H1 (cell line): ENCODE measurements at regions not wholly inside any gene's neighbourhood (a gene's known extent, or its start where the extent isn't known, plus 50 kb on each side); places are given as distances from the start of the nearest gene placed in this dataset.

Experiments
- CTCF ChIA-PET: fragments of 300-600 bp; sonication (Branson Sonifier 250); formaldehyde crosslinking; loops from one replicate; lab custom pipeline; 2021; ENCODE audit not compliant: partially characterized antibody; lab: Charles Lee
- POLR2A ChIA-PET: fragments of 300-600 bp; sonication (Branson Sonifier 250); formaldehyde crosslinking; loops from one replicate; lab custom pipeline; 2021; ENCODE audit warnings: inconsistent platforms; ENCODE audit not compliant: partially characterized antibody; lab: Charles Lee
- DNase-seq, 2 experiments: peaks; one replicate each; pipeline versions ENCODE4 v3.0.0 to v3.0.0-alpha.2; 2010 to 2022; ENCODE audit warnings: low spot score in 2 of 2, low read depth in 1 of 2, mixed read lengths in 1 of 2
- FAIRE-seq: peaks from 2 replicates; lab custom pipeline; 2011; peaks lifted over from hg19 to GRCh38; lab: Jason Lieb, UNC
- H2AFZ ChIP-seq: 2 replicates; pipeline ENCODE4 v1.8.1; 2012; ENCODE audit warnings: low read length, inconsistent platforms
- H2AK5ac ChIP-seq: 2 replicates; pipeline ENCODE4 v1.6.1; 2013; ENCODE audit warnings: low read depth, low read length
- H2BK120ac ChIP-seq: replicated peaks from 2 replicates; pipeline ENCODE3; 2013; ENCODE audit warnings: low read depth, low read length, inconsistent platforms
- H2BK12ac ChIP-seq: 2 replicates; pipeline ENCODE4 v1.6.1; 2013; ENCODE audit warnings: low read depth, low read length
- H2BK15ac ChIP-seq: 2 replicates; pipeline ENCODE4 v1.6.1; 2013; ENCODE audit warnings: low read length
- H2BK20ac ChIP-seq: 2 replicates; pipeline ENCODE4 v1.6.1; 2013; ENCODE audit warnings: low read length
- H2BK5ac ChIP-seq: 2 replicates; pipeline ENCODE4 v1.6.1; 2013; ENCODE audit warnings: low read depth, low read length
- H3K14ac ChIP-seq: 2 replicates; pipeline ENCODE4 v1.6.1; 2013; ENCODE audit warnings: inconsistent platforms; ENCODE audit not compliant: insufficient read length
- H3K18ac ChIP-seq: 2 replicates; pipeline ENCODE4 v1.6.1; 2013; ENCODE audit warnings: low read length; ENCODE audit errors: extremely low read depth
- H3K23ac ChIP-seq: 2 replicates; pipeline ENCODE4 v1.6.1; 2013; ENCODE audit warnings: inconsistent platforms; ENCODE audit not compliant: insufficient read length
- H3K23me2 ChIP-seq: 2 replicates; pipeline ENCODE4 v1.6.1; 2013; ENCODE audit warnings: low read depth, low read length
- H3K27ac ChIP-seq: 2 replicates; pipeline ENCODE4 v1.6.1; 2011; ENCODE audit warnings: low read depth, low read length, inconsistent platforms
- H3K27me3 ChIP-seq, 4 experiments: replicated peaks in 1 of 4; 1 replicate in 1 of 4; 2 replicates in 3 of 4; pipeline versions ENCODE4 v1.6.1 to v1.8.1; 2011 to 2013; ENCODE audit warnings: low read length in 3 of 4, mild to moderate bottlenecking in 3 of 4, inconsistent platforms in 2 of 4, mixed read lengths in 2 of 4, moderate library complexity in 1 of 4; ENCODE audit not compliant: control insufficient read depth in 3 of 4, insufficient read depth in 3 of 4; ENCODE audit errors: extremely low read depth in 1 of 4
- H3K36me3 ChIP-seq, 4 experiments: 2 replicates each; pipeline versions ENCODE4 v1.6.1 to v1.8.1; 2011 to 2013; ENCODE audit warnings: mild to moderate bottlenecking in 4 of 4, low read length in 3 of 4, moderate library complexity in 2 of 4, control low read depth in 1 of 4, inconsistent platforms in 1 of 4; ENCODE audit not compliant: insufficient read depth in 4 of 4, control insufficient read depth in 2 of 4
- H3K4ac ChIP-seq: replicated peaks from 2 replicates; pipeline ENCODE3; 2013; ENCODE audit warnings: low read length, low read depth, mixed read lengths, inconsistent platforms; ENCODE audit not compliant: insufficient read length
- H3K4me1 ChIP-seq, 4 experiments: replicated peaks in 1 of 4; 1 replicate in 1 of 4; 2 replicates in 3 of 4; pipeline versions ENCODE4 v1.6.1 to v1.8.1; 2011 to 2013; ENCODE audit warnings: low read length in 3 of 4, inconsistent platforms in 2 of 4, mixed read lengths in 1 of 4; ENCODE audit not compliant: insufficient read depth in 4 of 4, control insufficient read depth in 3 of 4
- H3K4me2 ChIP-seq, 2 experiments: 2 replicates each; pipeline versions ENCODE4 v1.6.1 to v1.8.1; 2011 to 2013; ENCODE audit warnings: low read depth in 2 of 2, low read length in 2 of 2, control low read depth in 1 of 2, inconsistent platforms in 1 of 2, mild to moderate bottlenecking in 1 of 2; ENCODE audit not compliant: insufficient read depth in 1 of 2
- H3K4me3 ChIP-seq, 4 experiments: fragments of 200-600, 300-600 bp in 1 of 4; sonication (generic), shearing (Covaris generic), sonication (Bioruptor Twin) in 1 of 4; 2 replicates each; pipeline versions ENCODE4 v1.5.1 to v1.8.1; 2011 to 2016; ENCODE audit warnings: low read length in 4 of 4, low read depth in 3 of 4, control low read depth in 2 of 4, inconsistent platforms in 2 of 4, mild to moderate bottlenecking in 2 of 4, mixed read lengths in 1 of 4, moderate library complexity in 1 of 4; ENCODE audit not compliant: insufficient read depth in 2 of 4; ENCODE audit errors: extremely low read depth in 1 of 4
- H3K56ac ChIP-seq: replicated peaks from 2 replicates; pipeline ENCODE3; 2013; ENCODE audit warnings: low read depth, mild to moderate bottlenecking, mixed read lengths, low read length, inconsistent platforms; ENCODE audit not compliant: insufficient read length
- H3K79me1 ChIP-seq: 2 replicates; pipeline ENCODE4 v1.6.1; 2013; ENCODE audit warnings: low read depth, low read length, control low read depth
- H3K79me2 ChIP-seq, 2 experiments: 2 replicates each; pipeline versions ENCODE4 v1.6.1 to v1.8.1; 2012 to 2013; ENCODE audit warnings: low read length in 2 of 2, mild to moderate bottlenecking in 2 of 2, inconsistent platforms in 1 of 2; ENCODE audit not compliant: insufficient read depth in 2 of 2, control insufficient read depth in 1 of 2
- H3K9ac ChIP-seq, 4 experiments: replicated peaks in 1 of 4; 1 replicate in 1 of 4; 2 replicates in 3 of 4; pipeline versions ENCODE4 v1.6.1 to v1.8.1; 2011 to 2013; ENCODE audit warnings: low read depth in 3 of 4, low read length in 3 of 4, control low read depth in 2 of 4, mild to moderate bottlenecking in 2 of 4, moderate library complexity in 2 of 4, inconsistent platforms in 1 of 4; ENCODE audit errors: extremely low read depth in 1 of 4
- H3K9me3 ChIP-seq, 2 experiments: 2 replicates each; pipeline versions ENCODE4 v1.6.1 to v1.8.1; 2012 to 2013; ENCODE audit warnings: mild to moderate bottlenecking in 2 of 2, moderate library complexity in 2 of 2, control low read depth in 1 of 2, inconsistent platforms in 1 of 2, low read depth in 1 of 2, low read length in 1 of 2, mixed read lengths in 1 of 2; ENCODE audit not compliant: insufficient read depth in 2 of 2
- H4K20me1 ChIP-seq, 2 experiments: replicated peaks in 1 of 2; 2 replicates each; pipeline versions ENCODE3 to v1.8.1; 2011 to 2013; ENCODE audit warnings: inconsistent platforms in 2 of 2, low read length in 2 of 2, mild to moderate bottlenecking in 1 of 2; ENCODE audit not compliant: insufficient read depth in 2 of 2, control insufficient read depth in 1 of 2
- H4K5ac ChIP-seq: 2 replicates; pipeline ENCODE4 v1.6.1; 2013; ENCODE audit warnings: low read length, low read depth, mixed read lengths, inconsistent platforms; ENCODE audit not compliant: insufficient read length
- H4K8ac ChIP-seq: 2 replicates; pipeline ENCODE4 v1.8.0; 2013; ENCODE audit warnings: mild to moderate bottlenecking, moderate library complexity, low read length, inconsistent platforms; ENCODE audit not compliant: insufficient read depth; ENCODE audit errors: extremely low read depth
- H4K91ac ChIP-seq: replicated peaks from 2 replicates; pipeline ENCODE3; 2013; ENCODE audit warnings: low read length, mixed read lengths, inconsistent platforms; ENCODE audit not compliant: insufficient read length
- CBX8 ChIP-seq: fragments of 300-800, 300-1000 bp; sonication (generic); IDR thresholded peaks from 2 replicates; pipeline ENCODE4 v1.7.1; 2016; ENCODE audit warnings: low read depth, low read length, borderline replicate concordance
- HDAC2 ChIP-seq, 2 experiments: fragments of 300-600 bp in 1 of 2; sonication (generic) in 1 of 2; IDR thresholded peaks; 2 replicates each; pipeline ENCODE4 v1.6.1; 2011 to 2012; ENCODE audit warnings: low read depth in 2 of 2, low read length in 2 of 2, mild to moderate bottlenecking in 2 of 2, moderate library complexity in 2 of 2, borderline replicate concordance in 1 of 2, inconsistent platforms in 1 of 2
- KDM1A ChIP-seq: fragments of 200-600, 300-600 bp; sonication (generic); IDR thresholded peaks from 2 replicates; pipeline ENCODE4 v1.7.1; 2016; ENCODE audit warnings: mild to moderate bottlenecking, low read length, borderline replicate concordance
- KDM5A ChIP-seq: fragments of 200-600 bp; IDR thresholded peaks from 2 replicates; pipeline ENCODE4 v1.7.1; 2012; ENCODE audit warnings: mild to moderate bottlenecking, low read length, inconsistent platforms, mixed read lengths
- POLR2AphosphoS5 ChIP-seq: IDR thresholded peaks from 2 replicates; pipeline ENCODE4 v1.6.1; 2011; ENCODE audit warnings: low read depth, low read length
- RXRA ChIP-seq: IDR thresholded peaks from 2 replicates; pipeline ENCODE4 v1.6.1; 2011; ENCODE audit warnings: low read depth, mild to moderate bottlenecking, low read length, moderate library complexity; ENCODE audit not compliant: insufficient read depth
- SP4 ChIP-seq: IDR thresholded peaks from 2 replicates; pipeline ENCODE4 v1.6.1; 2012; ENCODE audit warnings: low read length, inconsistent platforms
- SUZ12 ChIP-seq: fragments of 200-600 bp; sonication (generic); IDR thresholded peaks from 2 replicates; pipeline ENCODE4 v1.6.1; 2012; ENCODE audit warnings: mild to moderate bottlenecking, inconsistent platforms, low read length, moderate library complexity, mixed read lengths
- WGBS, 2 experiments: shearing (Covaris generic) in 1 of 2; methylation state at CpG; one replicate each; pipeline versions ENCODE4 v1.1.6 to v1.1.7; 2013 to 2015; ENCODE audit warnings: low lambda C conversion rate in 2 of 2, mixed read lengths in 2 of 2, inconsistent platforms in 1 of 2, low coverage in 1 of 2, missing lambda C conversion rate in 1 of 2; ENCODE audit not compliant: insufficient replicate concordance in 2 of 2, insufficient coverage in 1 of 2, insufficient read length in 1 of 2; ENCODE audit errors: extremely low coverage in 1 of 2, missing lambda C conversion rate in 1 of 2; 5-methylcytosine and 5-hydroxymethylcytosine counted together
- TF ChIP-seq, protein P1 (sequence below): IDR thresholded peaks from 2 replicates; pipeline ENCODE4 v1.6.1; 2012; ENCODE audit warnings: low read length, inconsistent platforms
- TF ChIP-seq, protein P2 (sequence below): IDR thresholded peaks from 2 replicates; pipeline ENCODE4 v1.6.1; 2011; ENCODE audit warnings: low read length, improper control_type of control experiment

DNA sequence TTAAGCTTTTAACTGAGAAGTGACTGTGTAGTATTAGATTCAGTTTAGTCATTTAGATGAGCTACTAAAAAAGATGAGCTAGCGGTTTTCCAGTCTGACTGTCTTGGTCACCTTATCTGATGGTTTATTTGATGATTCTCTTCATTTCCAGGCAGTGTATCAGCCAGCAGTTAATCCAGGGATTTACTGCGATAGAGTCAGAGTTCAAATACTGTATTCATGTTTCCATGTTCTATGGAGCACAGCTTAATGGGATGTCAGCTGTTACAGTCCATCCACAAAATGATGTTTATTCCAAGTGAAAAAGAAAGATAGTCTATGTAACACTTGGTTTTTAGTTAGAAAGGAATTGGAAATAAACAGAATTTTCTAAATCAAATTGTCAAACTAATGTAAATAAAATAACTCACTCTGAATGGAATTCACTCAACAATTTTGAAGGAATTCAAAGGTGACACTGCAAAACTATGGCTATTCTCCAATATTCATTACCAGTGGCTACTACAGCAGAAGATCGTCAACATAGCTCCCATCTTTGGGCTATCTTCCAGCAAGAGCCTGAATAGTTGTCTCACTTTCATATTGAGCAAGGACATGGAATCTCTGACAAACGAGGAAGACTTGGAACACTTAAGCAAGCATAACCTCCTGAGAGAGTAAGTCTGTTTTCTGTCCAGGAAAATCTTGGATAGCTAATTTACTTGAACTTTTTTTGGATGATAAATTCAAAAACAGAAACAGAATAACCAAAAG, 54.6 kb upstream of the DPT start:
- no peak overlapping the region for H3K23ac ChIP-seq
- no peak overlapping the region for H4K5ac ChIP-seq
- no peak overlapping the region for H3K9ac ChIP-seq
- H3K79me1 ChIP-seq, result no peaks in the 10 kb centered on the region
- TF ChIP-seq KDM5A (no peak), RXRA (no peak), SUZ12 (no peak), SP4 (no peak), HDAC2 (IDR thresholded peaks at IDR 0.05; ENCODE audit: borderline replicate concordance in 1 of 2, low read depth in 2 of 2, low read length in 2 of 2) (no peak), CBX8 (no peak), POLR2AphosphoS5 (no peak), KDM1A (no peak)
- TF ChIP-seq, protein P1, sequence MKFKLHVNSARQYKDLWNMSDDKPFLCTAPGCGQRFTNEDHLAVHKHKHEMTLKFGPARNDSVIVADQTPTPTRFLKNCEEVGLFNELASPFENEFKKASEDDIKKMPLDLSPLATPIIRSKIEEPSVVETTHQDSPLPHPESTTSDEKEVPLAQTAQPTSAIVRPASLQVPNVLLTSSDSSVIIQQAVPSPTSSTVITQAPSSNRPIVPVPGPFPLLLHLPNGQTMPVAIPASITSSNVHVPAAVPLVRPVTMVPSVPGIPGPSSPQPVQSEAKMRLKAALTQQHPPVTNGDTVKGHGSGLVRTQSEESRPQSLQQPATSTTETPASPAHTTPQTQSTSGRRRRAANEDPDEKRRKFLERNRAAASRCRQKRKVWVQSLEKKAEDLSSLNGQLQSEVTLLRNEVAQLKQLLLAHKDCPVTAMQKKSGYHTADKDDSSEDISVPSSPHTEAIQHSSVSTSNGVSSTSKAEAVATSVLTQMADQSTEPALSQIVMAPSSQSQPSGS, result no peak
- TF ChIP-seq, protein P2, sequence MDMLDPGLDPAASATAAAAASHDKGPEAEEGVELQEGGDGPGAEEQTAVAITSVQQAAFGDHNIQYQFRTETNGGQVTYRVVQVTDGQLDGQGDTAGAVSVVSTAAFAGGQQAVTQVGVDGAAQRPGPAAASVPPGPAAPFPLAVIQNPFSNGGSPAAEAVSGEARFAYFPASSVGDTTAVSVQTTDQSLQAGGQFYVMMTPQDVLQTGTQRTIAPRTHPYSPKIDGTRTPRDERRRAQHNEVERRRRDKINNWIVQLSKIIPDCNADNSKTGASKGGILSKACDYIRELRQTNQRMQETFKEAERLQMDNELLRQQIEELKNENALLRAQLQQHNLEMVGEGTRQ, result no peak
- no peak overlapping the region for H3K4me3 ChIP-seq
- ChIA-PET POLR2A (no interaction called here), CTCF (interaction anchor here (0.6 to 1.6 kb wide), 5 partner anchors 8 to 566 kb away, joined by 3 read pairs; no protein-coding TSS in a partner anchor)
- H3K4me1 ChIP-seq, result no peaks in the 10 kb centered on the region
- H2BK15ac ChIP-seq, result no peak overlapping the region
- no peak overlapping the region for H2AK5ac ChIP-seq
- H3K27ac ChIP-seq, result no peak overlapping the region
- H2BK120ac ChIP-seq, result no peak overlapping the region
- no peak for DNase-seq
- no peak overlapping the region for H4K91ac ChIP-seq
- H4K8ac ChIP-seq, result no peak overlapping the region
- 87% methylated on average over 4 of the region's 4 CpGs; no CpG with 5 or more reads in 1 of the 2 experiments for WGBS, 2 experiments
- H3K23me2 ChIP-seq, result no peaks in the 10 kb centered on the region; the same call in 1 of the 2 replicates
- H3K56ac ChIP-seq, result no peak overlapping the region
- H2BK20ac ChIP-seq, result no peak overlapping the region
- no peak overlapping the region for H3K14ac ChIP-seq
- H3K9me3 ChIP-seq, result no peaks in the 10 kb centered on the region
- H2BK12ac ChIP-seq, result no peak overlapping the region
- no peaks in the 10 kb centered on the region for H3K36me3 ChIP-seq
- no peak overlapping the region for H3K4ac ChIP-seq
- H4K20me1 ChIP-seq, result no peaks in the 10 kb centered on the region
- no peak overlapping the region for H3K18ac ChIP-seq
- H2BK5ac ChIP-seq, result no peak overlapping the region
- H2AFZ ChIP-seq, result no peak overlapping the region
- no peak for FAIRE-seq
- H3K4me2 ChIP-seq, result no peak overlapping the region
- H3K79me2 ChIP-seq, result no peaks in the 10 kb centered on the region
- no peaks in the 10 kb centered on the region for H3K27me3 ChIP-seq
